Endothelial cell of umbilical vein (primary cell): ENCODE measurements at regions not wholly inside any gene's neighbourhood (a gene's known extent, or its start where the extent isn't known, plus 50 kb on each side); places are given as distances from the start of the nearest gene placed in this dataset.

ENCODE experiments used
- CTCF ChIP-seq, 2 donors: IDR thresholded peaks; 1 replicate in 1 of 2; 2 replicates in 1 of 2; pipeline ENCODE4 v1.5.1; 2011; ENCODE audit warnings: low read length in 2 of 2, mild to moderate bottlenecking in 2 of 2, moderate library complexity in 2 of 2, control low read depth in 1 of 2, inconsistent platforms in 1 of 2, low read depth in 1 of 2; ENCODE audit not compliant: insufficient read depth in 1 of 2; ENCODE audit errors: extremely low read depth in 1 of 2
- POLR2A ChIP-seq: IDR thresholded peaks from 2 replicates; pipeline ENCODE4 v1.6.1; 2012; ENCODE audit warnings: low read depth, mild to moderate bottlenecking, control low read depth, low read length
- POLR2AphosphoS5 ChIP-seq: IDR thresholded peaks from 2 replicates; pipeline ENCODE4 v1.6.1; 2012; ENCODE audit warnings: low read depth, mild to moderate bottlenecking, control low read depth, low read length, moderate library complexity; ENCODE audit not compliant: insufficient read depth
- TF ChIP-seq, protein P1 (sequence below): IDR thresholded peaks from 2 replicates; pipeline ENCODE4 v1.6.1; 2011; ENCODE audit not compliant: insufficient read depth, insufficient read length

GRCh38 chrX:87167841-87168240 is 349.8 kb upstream of the KLHL4 start:
- no peak for TF ChIP-seq POLR2AphosphoS5
- TF ChIP-seq CTCF (IDR thresholded peaks at IDR 0.05; ENCODE audit: extremely low read depth in 1 of 2, insufficient read depth in 1 of 2, low read depth in 1 of 2, low read length in 2 of 2): no peak
- TF ChIP-seq, protein P1, sequence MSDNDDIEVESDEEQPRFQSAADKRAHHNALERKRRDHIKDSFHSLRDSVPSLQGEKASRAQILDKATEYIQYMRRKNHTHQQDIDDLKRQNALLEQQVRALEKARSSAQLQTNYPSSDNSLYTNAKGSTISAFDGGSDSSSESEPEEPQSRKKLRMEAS: no peak
- no peak for TF ChIP-seq POLR2A
